Spleen (tissue), 11 donors: ENCODE measurements at regions not wholly inside any gene's neighbourhood (a gene's known extent, or its start where the extent isn't known, plus 50 kb on each side); places are given as distances from the start of the nearest gene placed in this dataset.

Experiments
- DNase-seq: peaks from one replicate; pipeline ENCODE4 v3.0.0-alpha.2; 2020
- H3K27ac ChIP-seq, 8 donors: fragments of 200-600 bp; sonication (generic) in 7 of 8; 1 replicate in 4 of 8; 2 replicates in 4 of 8; pipeline versions ENCODE4 v1.5.0 to v1.8.0; 2016 to 2021; ENCODE audit warnings: inconsistent platforms in 4 of 8, mild to moderate bottlenecking in 4 of 8, moderate library complexity in 1 of 8
- H3K27me3 ChIP-seq, 7 donors: fragments of 200-600 bp; sonication (generic) in 6 of 7; replicated peaks in 1 of 7; 1 replicate in 4 of 7; 2 replicates in 3 of 7; pipeline versions ENCODE4 v1.5.0 to v1.8.0; 2016 to 2021; ENCODE audit warnings: inconsistent platforms in 3 of 7, mild to moderate bottlenecking in 1 of 7
- H3K36me3 ChIP-seq, 6 donors: fragments of 200-600 bp; sonication (generic) in 5 of 6; 1 replicate in 4 of 6; 2 replicates in 2 of 6; pipeline versions ENCODE4 v1.5.0 to v1.8.0; 2016 to 2021; ENCODE audit warnings: inconsistent platforms in 2 of 6
- H3K4me1 ChIP-seq, 6 donors: fragments of 200-600 bp; sonication (generic) in 5 of 6; 1 replicate in 3 of 6; 2 replicates in 3 of 6; pipeline versions ENCODE4 v1.5.0 to v1.8.0; 2016 to 2021; ENCODE audit warnings: inconsistent platforms in 3 of 6
- H3K4me3 ChIP-seq, 8 donors: fragments of 200-600 bp; sonication (generic) in 7 of 8; 1 replicate in 4 of 8; 2 replicates in 4 of 8; pipeline versions ENCODE4 v1.5.0 to v1.8.0; 2016 to 2021; ENCODE audit warnings: inconsistent platforms in 4 of 8, mild to moderate bottlenecking in 4 of 8, moderate library complexity in 2 of 8
- H3K9me3 ChIP-seq, 8 donors: fragments of 200-600 bp; sonication (generic) in 7 of 8; 1 replicate in 4 of 8; 2 replicates in 4 of 8; pipeline versions ENCODE4 v1.5.0 to v1.8.0; 2016 to 2021; ENCODE audit warnings: inconsistent platforms in 4 of 8
- POLR2A ChIP-seq, 3 donors: fragments of 450-650 bp; IDR thresholded peaks; one replicate each; pipeline ENCODE4 v1.5.1; 2017; ENCODE audit warnings: antibody characterized with exemption in 3 of 3, mild to moderate bottlenecking in 1 of 3
- POLR2AphosphoS5 ChIP-seq, 3 donors: sonication (generic); formaldehyde crosslinking; IDR thresholded peaks; one replicate each; pipeline ENCODE4 v1.5.1; 2017; ENCODE audit warnings: antibody characterized with exemption in 3 of 3
- WGBS, 5 donors: extraction: QIAGEN DNeasy Blood & Tissue Kit in 3 of 5; methylation state at CpG; one replicate each; pipeline versions ENCODE4 v1.1.5 to v1.1.7; 2013 to 2018; 5-methylcytosine and 5-hydroxymethylcytosine counted together
- intact Hi-C: fragments of 100-400 bp; cut with DNase I; formaldehyde crosslinking; loops from one replicate; pipeline ENCODE4 v1.15.0; 2023; ENCODE audit warnings: low total_unique reads
- TF ChIP-seq, protein P1 (sequence below), 11 experiments: fragments of 200-600 bp in 7 of 11; fragments of 450-650 bp in 4 of 11; sonication (generic) in 4 of 11; IDR thresholded peaks in 8 of 11; conservative IDR thresholded peaks in 3 of 11; 1 replicate in 7 of 11; 2 replicates in 4 of 11; pipeline versions ENCODE4 v1.4.0 to v1.8.0; 2016 to 2021; ENCODE audit warnings: antibody characterized with exemption in 11 of 11, inconsistent platforms in 4 of 11, mild to moderate bottlenecking in 1 of 11
- donor health status: healthy with polysubstance abuse.
- donor health status: DM: no; HTN: no; CAD: no; lungs with moderate emphysema.
- donor health status: DM: no; HTN: no; CAD: no.
- donor health status: Bipolar disorder and iron deficiency.
- donor health status: healthy.
- donor health status: DM: no; HTN: no; CAD: no.
- donor health status: DM: yes; HTN: yes; CAD: no.

DNA sequence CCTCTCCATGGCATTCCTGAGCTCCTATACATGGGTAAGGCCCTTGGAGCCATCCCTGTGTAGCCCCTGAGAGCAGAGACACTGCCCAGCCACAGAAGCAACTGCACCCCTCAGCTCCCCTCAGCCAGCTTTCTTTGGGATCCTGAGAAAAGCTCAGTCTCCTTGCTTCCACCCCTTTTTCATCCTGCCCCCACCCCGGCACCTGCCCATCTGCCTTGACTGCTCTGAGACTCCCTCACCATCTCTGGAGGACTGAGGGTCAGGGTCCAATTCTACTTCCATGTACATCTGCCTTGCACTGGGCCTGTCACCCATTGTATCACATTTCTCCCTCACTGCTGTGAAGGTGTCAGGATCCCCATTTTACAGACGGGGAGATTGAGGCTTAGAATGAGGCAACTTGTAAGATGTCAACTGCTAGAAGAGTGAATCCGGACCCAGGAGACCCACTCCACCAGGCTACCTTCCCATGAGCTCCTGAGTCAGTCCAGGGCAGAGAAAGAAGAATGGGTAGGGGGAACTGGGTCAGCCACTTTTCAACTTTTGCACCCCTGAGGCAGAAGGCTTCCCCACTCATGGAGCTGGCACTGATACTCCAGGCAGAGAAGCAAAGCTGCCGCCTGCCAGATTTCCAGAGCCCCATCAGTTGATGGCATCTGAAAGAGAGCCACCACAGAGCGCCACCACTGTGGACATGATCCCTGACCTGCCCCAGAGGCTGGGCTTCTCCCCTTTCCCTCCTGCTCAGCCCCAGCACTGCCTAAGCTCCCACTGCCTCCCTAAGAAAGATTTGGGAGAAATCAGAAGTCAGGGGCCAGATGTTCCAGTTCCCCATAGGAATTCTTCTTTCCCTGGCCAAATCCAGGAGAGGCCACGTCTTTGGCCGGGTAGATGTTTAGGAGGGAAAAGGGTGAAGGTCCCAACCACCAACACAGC, 135.4 kb downstream of the TMEM132E start:
- Histone ChIP-seq H3K36me3 (no peaks in the 10 kb centered on the region), H3K27me3 (peaks cover 0 to 61% (median 0%) of the 10 kb centered on the region in 7 donors), H3K4me3 (no peak overlapping the region), H3K4me1 (no peaks in the 10 kb centered on the region), H3K9me3 (no peaks in the 10 kb centered on the region), H3K27ac (no peak overlapping the region)
- 83 to 89% (median 86%) methylated on average over 6 to 7 of the region's 7 CpGs for WGBS, 5 donors
- no peak for DNase-seq
- TF ChIP-seq, protein P1, sequence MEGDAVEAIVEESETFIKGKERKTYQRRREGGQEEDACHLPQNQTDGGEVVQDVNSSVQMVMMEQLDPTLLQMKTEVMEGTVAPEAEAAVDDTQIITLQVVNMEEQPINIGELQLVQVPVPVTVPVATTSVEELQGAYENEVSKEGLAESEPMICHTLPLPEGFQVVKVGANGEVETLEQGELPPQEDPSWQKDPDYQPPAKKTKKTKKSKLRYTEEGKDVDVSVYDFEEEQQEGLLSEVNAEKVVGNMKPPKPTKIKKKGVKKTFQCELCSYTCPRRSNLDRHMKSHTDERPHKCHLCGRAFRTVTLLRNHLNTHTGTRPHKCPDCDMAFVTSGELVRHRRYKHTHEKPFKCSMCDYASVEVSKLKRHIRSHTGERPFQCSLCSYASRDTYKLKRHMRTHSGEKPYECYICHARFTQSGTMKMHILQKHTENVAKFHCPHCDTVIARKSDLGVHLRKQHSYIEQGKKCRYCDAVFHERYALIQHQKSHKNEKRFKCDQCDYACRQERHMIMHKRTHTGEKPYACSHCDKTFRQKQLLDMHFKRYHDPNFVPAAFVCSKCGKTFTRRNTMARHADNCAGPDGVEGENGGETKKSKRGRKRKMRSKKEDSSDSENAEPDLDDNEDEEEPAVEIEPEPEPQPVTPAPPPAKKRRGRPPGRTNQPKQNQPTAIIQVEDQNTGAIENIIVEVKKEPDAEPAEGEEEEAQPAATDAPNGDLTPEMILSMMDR (IDR thresholded peaks at IDR 0.05 in 8 of 11, conservative IDR thresholded peaks at IDR 0.05 in 3 of 11) = no peak
- TF ChIP-seq POLR2A (IDR thresholded peaks at IDR 0.05) = no peak
- no peak for TF ChIP-seq POLR2AphosphoS5 (IDR thresholded peaks at IDR 0.05)
- intact Hi-C loops = no loop called here

- no peak overlapping the region for H3K4me3 ChIP-seq
- no peak for DNase-seq
- intact Hi-C loops = no loop called here
- no peaks in the 10 kb centered on the region for H3K9me3 ChIP-seq
- 85 to 100% (median 91%) methylated on average over 1 of the region's 1 CpG for WGBS, 5 donors
- TF ChIP-seq, protein P1 (IDR thresholded peaks at IDR 0.05 in 8 of 11, conservative IDR thresholded peaks at IDR 0.05 in 3 of 11) = no peak
- no peak for TF ChIP-seq POLR2AphosphoS5 (IDR thresholded peaks at IDR 0.05)
- no peak for TF ChIP-seq POLR2A (IDR thresholded peaks at IDR 0.05)
- no peaks in the 10 kb centered on the region for H3K4me1 ChIP-seq
- H3K27me3 ChIP-seq = peaks cover 0 to 71% (median 0%) of the 10 kb centered on the region in 7 donors
- H3K36me3 ChIP-seq = no peaks in the 10 kb centered on the region
- no peak overlapping the region for H3K27ac ChIP-seq
Observed at GRCh38 chr17:34713687-34714086, 134.3 kb downstream of the TMEM132E start.

DNA sequence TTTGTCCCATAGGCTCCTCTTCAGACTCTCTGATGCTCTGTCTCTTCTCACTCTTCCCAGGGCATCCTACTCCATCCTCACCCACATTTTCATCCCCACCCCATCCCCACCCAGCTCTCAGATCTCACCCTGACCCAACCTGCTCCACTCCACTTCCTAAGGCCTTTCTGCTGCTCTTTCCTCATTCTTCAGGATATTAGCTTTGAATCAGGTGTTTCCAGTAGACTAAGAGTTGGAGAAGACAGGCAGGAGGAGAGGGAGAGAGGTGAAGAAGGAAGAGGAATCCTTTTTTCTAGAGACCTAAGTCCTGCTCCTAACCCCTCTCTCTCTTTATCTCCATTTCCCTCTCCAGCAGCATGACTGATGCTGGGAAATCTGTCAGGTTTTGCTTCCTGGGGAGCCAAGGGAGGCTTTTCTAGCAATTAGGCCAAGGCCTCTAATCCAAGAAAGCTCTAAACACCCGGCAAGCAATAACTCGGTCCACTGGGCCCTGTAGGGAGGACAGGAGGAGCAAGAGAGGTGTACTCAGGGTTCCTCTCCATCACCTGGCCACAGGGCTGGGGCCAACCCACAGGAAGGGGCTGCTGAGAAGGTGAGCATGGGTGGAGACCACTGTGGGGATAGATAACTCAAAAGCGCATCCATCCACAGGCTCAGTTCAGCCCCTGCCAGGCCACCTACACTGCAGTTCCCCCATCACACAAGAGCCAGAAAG, 133.3 kb downstream of the TMEM132E start:
- Histone ChIP-seq H3K9me3 (no peaks in the 10 kb centered on the region), H3K4me3 (no peak overlapping the region), H3K36me3 (no peaks in the 10 kb centered on the region), H3K27me3 (peaks cover 0 to 63% (median 0%) of the 10 kb centered on the region in 7 donors), H3K27ac (no peak overlapping the region), H3K4me1 (no peaks in the 10 kb centered on the region)
- DNase-seq = no peak
- 62 to 91% (median 80%) methylated on average over 3 of the region's 3 CpGs for whole genome bisulfite sequencing, 5 donors
- no peak for TF ChIP-seq POLR2A (IDR thresholded peaks at IDR 0.05)
- TF ChIP-seq, protein P1 (IDR thresholded peaks at IDR 0.05 in 8 of 11, conservative IDR thresholded peaks at IDR 0.05 in 3 of 11) = no peak
- TF ChIP-seq POLR2AphosphoS5 (IDR thresholded peaks at IDR 0.05) = no peak
- intact Hi-C loops = no loop called here

- TF ChIP-seq, protein P1 (IDR thresholded peaks at IDR 0.05 in 8 of 11, conservative IDR thresholded peaks at IDR 0.05 in 3 of 11) = no peak
- TF ChIP-seq POLR2A (IDR thresholded peaks at IDR 0.05) (no peak), POLR2AphosphoS5 (IDR thresholded peaks at IDR 0.05) (no peak)
- H3K36me3 ChIP-seq = no peaks in the 10 kb centered on the region
- intact Hi-C loops = no loop called here
- WGBS, 5 donors = 51 to 57% (median 53%) methylated on average over 5 of the region's 5 CpGs
- no peaks in the 10 kb centered on the region for H3K9me3 ChIP-seq
- no peak overlapping the region for H3K27ac ChIP-seq
- peaks cover 0 to 63% (median 0%) of the 10 kb centered on the region in 7 donors for H3K27me3 ChIP-seq
- H3K4me3 ChIP-seq = no peak overlapping the region
- H3K4me1 ChIP-seq = no peaks in the 10 kb centered on the region
- no peak for DNase-seq
Observed at GRCh38 chr17:34711646-34712045, 132.3 kb downstream of the TMEM132E start.
